Effector memory CD8-positive, alpha-beta T cell (primary cell): ENCODE measurements at regions not wholly inside any gene's neighbourhood (a gene's known extent, or its start where the extent isn't known, plus 50 kb on each side); places are given as distances from the start of the nearest gene placed in this dataset.
"Not testable (repeated sequence)": the region's sequence is repeated elsewhere in the genome, so short reads cannot be mapped to it uniquely, and the experiment has no call there.

Experiments
- ATAC-seq: fragments of 150-1000 bp; cut with Tn5 transposase; replicated peaks from 2 replicates; pipeline ENCODE4 v1.10.0; 2021; ENCODE audit warnings: mild to moderate bottlenecking, moderate library complexity
- DNase-seq, 3 experiments: peaks; one replicate each; pipeline ENCODE4 v3.0.0; 2021
- H3K27ac Mint-ChIP-seq, 2 donors: one replicate each; pipeline ENCODE4 v1.8.0; 2022; ENCODE audit warnings: mild to moderate bottlenecking in 2 of 2, mixed read lengths in 2 of 2, moderate library complexity in 2 of 2
- H3K27me3 Mint-ChIP-seq, 2 donors: one replicate each; pipeline ENCODE4 v1.8.0; 2022; ENCODE audit warnings: mixed read lengths in 2 of 2
- H3K36me3 Mint-ChIP-seq: one replicate; pipeline ENCODE4 v1.8.0; 2022; ENCODE audit warnings: mild to moderate bottlenecking, moderate library complexity, mixed read lengths; ENCODE audit not compliant: insufficient read depth
- H3K4me1 Mint-ChIP-seq, 2 donors: one replicate each; pipeline ENCODE4 v1.8.0; 2022; ENCODE audit warnings: low read depth in 2 of 2, mixed read lengths in 2 of 2
- H3K4me3 Mint-ChIP-seq, 2 donors: one replicate each; pipeline ENCODE4 v1.8.0; 2022; ENCODE audit warnings: mild to moderate bottlenecking in 2 of 2, mixed read lengths in 2 of 2, moderate library complexity in 2 of 2
- H3K9me3 Mint-ChIP-seq, 2 donors: one replicate each; pipeline ENCODE4 v1.8.0; 2022; ENCODE audit warnings: mixed read lengths in 2 of 2

DNA sequence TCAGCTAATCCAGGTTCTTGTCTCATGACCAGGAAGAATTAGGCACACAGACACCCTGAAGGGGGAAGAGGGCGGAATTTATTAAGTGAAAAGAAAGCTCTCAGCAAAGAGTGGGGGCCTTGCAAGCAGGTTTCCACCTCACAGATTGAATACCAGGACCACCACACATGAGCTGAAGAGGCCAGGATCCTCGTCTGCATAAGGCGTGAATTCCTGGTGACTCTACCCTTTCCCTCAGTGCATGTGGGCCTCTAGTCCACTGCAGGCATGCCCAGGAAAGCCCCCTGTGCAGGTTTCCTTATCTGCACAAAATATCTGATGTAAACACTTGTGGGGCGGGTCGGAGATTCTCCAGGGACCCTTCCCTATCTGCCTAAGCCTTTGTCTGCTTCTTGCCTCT, 782.1 kb upstream of the LRRN3 start:
- peaks cover 2 to 15% of the 10 kb centered on the region in 2 donors for H3K9me3 Mint-ChIP-seq
- ATAC-seq: no peak
- no peak overlapping the region for H3K4me3 Mint-ChIP-seq
- no peaks in the 10 kb centered on the region for H3K36me3 Mint-ChIP-seq
- H3K4me1 Mint-ChIP-seq: no peaks in the 10 kb centered on the region
- H3K27me3 Mint-ChIP-seq: no peaks in the 10 kb centered on the region
- no peak for DNase-seq
- no peak overlapping the region for H3K27ac Mint-ChIP-seq

DNA sequence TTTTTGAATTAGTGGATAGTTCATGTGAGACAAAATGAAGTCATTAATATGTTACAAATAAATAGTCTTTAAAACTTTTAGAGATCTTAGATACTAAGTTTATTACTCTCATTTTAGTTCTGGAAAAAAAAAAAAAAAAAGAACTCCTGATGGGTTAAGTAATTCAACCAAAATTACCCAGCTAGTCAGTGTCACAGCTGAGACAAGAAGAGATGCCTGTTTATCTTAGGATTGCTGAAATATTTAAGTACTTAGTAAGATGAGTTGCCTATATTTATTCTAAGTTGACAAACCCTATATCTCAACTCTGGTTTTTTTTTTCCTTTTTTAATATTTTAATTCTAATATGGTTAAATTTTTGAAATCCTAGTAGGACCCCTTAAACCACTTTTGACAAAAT, 781.0 kb upstream of the LRRN3 start:
- H3K27ac Mint-ChIP-seq: no peak overlapping the region
- no peaks in the 10 kb centered on the region for H3K27me3 Mint-ChIP-seq
- H3K36me3 Mint-ChIP-seq: no peaks in the 10 kb centered on the region
- no peak overlapping the region for H3K4me3 Mint-ChIP-seq
- no peak for ATAC-seq
- peaks cover 6 to 15% of the 10 kb centered on the region in 2 donors for H3K9me3 Mint-ChIP-seq
- DNase-seq: no peak
- no peaks in the 10 kb centered on the region for H3K4me1 Mint-ChIP-seq

DNA sequence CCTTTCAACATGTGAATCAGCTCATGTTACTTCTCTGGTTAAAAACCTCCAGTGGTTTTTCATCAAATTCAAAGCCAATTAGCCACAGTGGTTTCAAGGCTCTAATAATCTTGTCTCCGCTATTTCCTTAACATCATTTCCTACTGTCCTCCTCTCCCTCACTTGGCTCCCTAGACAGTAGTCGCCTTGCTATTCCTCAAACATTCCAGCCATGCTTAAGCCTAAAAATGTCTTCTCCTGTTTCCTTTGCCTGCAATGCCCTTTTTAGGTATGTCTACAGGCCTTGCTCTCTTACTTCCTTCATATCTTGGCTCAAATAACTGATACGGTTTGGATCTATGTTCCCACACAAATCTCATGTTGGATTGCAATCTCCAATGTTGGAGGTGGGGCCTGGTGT, 779.4 kb upstream of the LRRN3 start:
- no peak overlapping the region for H3K4me3 Mint-ChIP-seq
- H3K36me3 Mint-ChIP-seq: no peaks in the 10 kb centered on the region
- H3K27ac Mint-ChIP-seq: no peak overlapping the region
- ATAC-seq (no peak), DNase-seq (no peak)
- H3K9me3 Mint-ChIP-seq: peaks cover 6 to 18% of the 10 kb centered on the region in 2 donors
- no peaks in the 10 kb centered on the region for H3K4me1 Mint-ChIP-seq
- no peaks in the 10 kb centered on the region for H3K27me3 Mint-ChIP-seq

DNA sequence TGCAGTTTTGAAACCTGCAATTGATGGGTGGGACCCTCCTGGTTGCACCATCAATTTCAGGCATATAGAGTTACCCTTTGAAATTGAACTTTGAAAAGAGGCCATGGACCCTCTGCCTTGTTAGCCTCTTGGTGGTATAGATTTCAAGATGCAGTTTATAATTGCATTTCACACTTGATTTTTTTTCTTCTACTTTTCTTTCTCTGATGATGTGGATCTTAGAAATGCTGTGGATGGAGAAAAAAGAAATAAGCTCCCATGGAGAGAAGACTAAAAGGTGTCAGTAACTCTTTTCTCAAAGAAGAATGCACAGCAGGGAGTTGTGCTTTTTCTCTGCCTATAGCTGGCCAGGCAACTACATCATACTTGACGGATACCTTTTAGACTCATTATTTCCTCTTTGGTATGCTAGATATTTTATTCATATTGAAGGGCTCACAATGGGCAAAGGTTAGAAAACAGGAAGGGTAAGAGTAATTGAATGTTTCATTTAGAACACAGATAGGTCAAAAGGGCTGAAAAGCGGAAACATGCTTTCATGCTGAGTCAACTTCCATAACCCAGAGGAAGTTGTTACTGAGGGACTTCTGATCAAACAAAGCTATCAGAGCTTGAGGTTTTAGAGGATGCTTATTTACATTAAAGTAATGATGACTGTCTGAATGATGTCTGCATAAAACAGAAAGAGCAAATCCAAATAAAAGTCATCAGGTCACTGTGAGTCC, 773.2 kb upstream of the LRRN3 start:
- no peak for DNase-seq
- Mint-ChIP-seq H3K36me3 (no peaks in the 10 kb centered on the region), H3K27me3 (no peaks in the 10 kb centered on the region), H3K27ac (no peak overlapping the region), H3K4me1 (no peaks in the 10 kb centered on the region), H3K9me3 (peaks cover 11 to 16% of the 10 kb centered on the region in 2 donors), H3K4me3 (no peak overlapping the region)
- ATAC-seq: no peak

DNA sequence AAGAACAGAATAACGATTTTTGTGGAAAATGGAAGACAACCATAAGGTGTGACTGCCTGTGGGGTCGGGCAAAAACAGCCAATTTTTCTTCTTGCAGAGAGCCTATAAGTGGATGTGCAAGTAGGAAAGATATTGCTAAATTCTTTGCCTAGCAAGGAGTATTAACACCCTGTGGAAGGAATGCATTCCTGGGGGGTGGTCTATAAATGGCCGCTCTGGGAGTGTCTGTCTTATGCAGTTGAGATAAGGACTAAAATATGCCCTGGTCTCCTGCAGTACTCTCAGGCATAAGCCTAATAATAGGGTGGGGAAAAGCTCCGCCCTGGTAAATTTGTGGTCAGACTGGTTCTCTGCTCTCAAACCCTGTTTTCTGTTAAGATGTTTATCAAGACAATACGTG, 770.6 kb upstream of the LRRN3 start:
- not testable (repeated sequence) for H3K27ac Mint-ChIP-seq, ATAC-seq, DNase-seq, H3K27me3 Mint-ChIP-seq, H3K4me1 Mint-ChIP-seq, H3K4me3 Mint-ChIP-seq, H3K36me3 Mint-ChIP-seq
- peaks cover 6 to 16% of the 10 kb centered on the region in 2 donors for H3K9me3 Mint-ChIP-seq

DNA sequence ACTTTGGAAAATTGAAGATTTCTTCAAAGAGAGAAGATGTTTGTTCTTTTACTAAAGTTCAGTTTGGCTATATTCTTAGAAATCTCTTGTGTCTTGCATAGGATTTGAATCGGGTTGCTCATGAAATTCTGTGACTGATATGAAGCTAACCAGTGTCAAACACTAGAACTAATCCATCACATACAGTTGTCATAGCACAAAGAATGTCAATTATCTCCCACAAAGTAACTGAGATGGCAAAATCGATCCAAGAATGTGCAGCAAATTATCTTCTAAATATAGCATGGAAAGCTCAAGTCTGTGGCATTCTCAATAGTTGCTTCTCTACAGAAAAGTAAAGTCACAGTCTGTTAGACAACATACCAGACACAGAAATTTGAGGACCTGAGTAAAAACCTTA, 768.1 kb upstream of the LRRN3 start:
- no peaks in the 10 kb centered on the region for H3K36me3 Mint-ChIP-seq
- H3K27ac Mint-ChIP-seq: no peak overlapping the region
- no peaks in the 10 kb centered on the region for H3K4me1 Mint-ChIP-seq
- H3K9me3 Mint-ChIP-seq: peaks cover 4 to 9% of the 10 kb centered on the region in 2 donors
- no peaks in the 10 kb centered on the region for H3K27me3 Mint-ChIP-seq
- H3K4me3 Mint-ChIP-seq: no peak overlapping the region
- no peak for ATAC-seq
- DNase-seq: no peak

DNA sequence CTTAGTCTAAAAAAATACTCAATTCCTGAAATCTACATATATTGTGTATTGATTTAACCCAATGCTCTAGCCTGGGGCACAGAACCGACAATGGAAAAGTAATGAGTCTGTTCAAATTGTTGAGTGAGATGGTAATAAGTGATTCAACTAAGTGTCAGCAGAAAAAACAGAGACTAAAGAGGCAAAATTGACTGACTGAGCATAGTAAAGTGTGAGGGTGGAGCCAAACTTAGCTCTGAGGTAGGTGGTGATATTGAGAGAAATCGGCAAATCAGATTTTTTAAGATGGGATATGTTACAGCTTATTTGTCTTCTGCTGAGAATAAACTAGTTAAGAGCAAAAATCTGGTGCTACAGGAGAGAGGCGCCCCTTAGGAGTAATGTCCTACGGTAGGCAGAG, 764.0 kb upstream of the LRRN3 start:
- Mint-ChIP-seq H3K9me3 (peaks cover 5 to 7% of the 10 kb centered on the region in 2 donors), H3K36me3 (no peaks in the 10 kb centered on the region), H3K4me3 (no peak overlapping the region), H3K27me3 (no peaks in the 10 kb centered on the region), H3K27ac (no peak overlapping the region), H3K4me1 (no peaks in the 10 kb centered on the region)
- no peak for ATAC-seq
- no peak for DNase-seq

DNA sequence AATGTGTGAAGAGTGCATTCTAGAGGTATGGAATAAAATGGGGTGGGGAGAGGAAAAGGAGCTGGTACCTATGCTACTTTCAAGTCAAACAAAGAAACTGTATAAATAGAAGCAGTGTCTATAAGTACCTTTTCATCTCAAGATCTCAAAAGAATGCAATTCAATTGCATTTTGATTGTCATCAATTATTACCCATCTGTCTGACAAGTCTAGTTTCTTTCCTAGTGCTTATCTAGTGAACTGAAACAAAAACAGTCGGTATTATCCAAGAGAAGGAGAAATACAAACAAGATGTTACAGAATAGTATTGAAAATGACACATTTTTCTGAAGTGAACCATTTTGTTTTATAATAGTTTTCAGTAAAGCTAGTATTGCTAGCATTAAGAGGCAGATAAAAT, 754.5 kb upstream of the LRRN3 start:
- Mint-ChIP-seq H3K36me3 (peaks cover 2% of the 10 kb centered on the region), H3K27ac (no peak overlapping the region), H3K4me3 (no peak overlapping the region), H3K9me3 (peaks cover 14 to 21% of the 10 kb centered on the region in 2 donors), H3K27me3 (no peaks in the 10 kb centered on the region), H3K4me1 (no peaks in the 10 kb centered on the region)
- DNase-seq: no peak
- ATAC-seq: no peak

DNA sequence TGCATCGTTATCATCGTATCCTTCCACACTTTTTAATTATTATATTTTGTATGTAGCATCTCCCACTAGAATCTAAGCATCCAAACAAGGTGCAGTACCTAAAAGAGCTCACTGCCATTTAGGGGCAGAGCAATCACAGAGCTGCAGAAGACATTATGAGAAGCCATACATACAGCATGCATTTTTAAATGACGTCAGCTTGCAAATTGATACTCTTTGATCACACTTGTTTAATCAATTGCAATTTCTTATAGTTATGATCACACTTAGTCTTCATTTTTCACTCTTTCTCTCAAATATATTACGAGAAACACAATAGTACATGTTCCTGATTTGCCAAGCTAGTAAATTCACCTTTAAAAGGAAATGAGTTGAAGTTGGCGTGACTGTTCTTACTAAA, 753.3 kb upstream of the LRRN3 start:
- no peak overlapping the region for H3K27ac Mint-ChIP-seq
- H3K4me3 Mint-ChIP-seq: no peak overlapping the region
- H3K36me3 Mint-ChIP-seq: peaks cover 2% of the 10 kb centered on the region
- ATAC-seq (no peak), DNase-seq (no peak)
- H3K9me3 Mint-ChIP-seq: peaks cover 14 to 21% of the 10 kb centered on the region in 2 donors
- H3K27me3 Mint-ChIP-seq: no peaks in the 10 kb centered on the region
- H3K4me1 Mint-ChIP-seq: no peaks in the 10 kb centered on the region

DNA sequence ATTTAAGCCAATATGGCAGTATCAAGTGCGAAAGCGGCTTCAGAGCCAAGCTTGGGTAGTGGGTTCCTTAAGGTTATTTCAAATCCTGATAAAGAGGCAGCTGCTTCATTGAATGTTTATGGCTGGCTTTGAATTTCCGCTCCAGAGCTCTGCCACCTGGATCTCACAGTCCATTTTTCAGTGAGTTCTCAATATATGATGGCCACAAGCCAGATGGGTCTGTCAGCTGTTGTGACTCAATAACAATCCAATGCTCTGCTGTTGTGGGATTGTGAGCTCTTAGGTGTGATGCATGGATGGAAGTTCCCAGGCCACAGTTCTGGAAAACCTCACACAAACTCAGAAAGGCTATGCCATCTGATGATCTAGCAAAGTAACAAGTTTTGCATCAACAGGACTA, 743.8 kb upstream of the LRRN3 start:
- no peak overlapping the region for H3K27ac Mint-ChIP-seq
- ATAC-seq: no peak
- peaks cover 0 to 4% of the 10 kb centered on the region in 2 donors for H3K9me3 Mint-ChIP-seq

DNA sequence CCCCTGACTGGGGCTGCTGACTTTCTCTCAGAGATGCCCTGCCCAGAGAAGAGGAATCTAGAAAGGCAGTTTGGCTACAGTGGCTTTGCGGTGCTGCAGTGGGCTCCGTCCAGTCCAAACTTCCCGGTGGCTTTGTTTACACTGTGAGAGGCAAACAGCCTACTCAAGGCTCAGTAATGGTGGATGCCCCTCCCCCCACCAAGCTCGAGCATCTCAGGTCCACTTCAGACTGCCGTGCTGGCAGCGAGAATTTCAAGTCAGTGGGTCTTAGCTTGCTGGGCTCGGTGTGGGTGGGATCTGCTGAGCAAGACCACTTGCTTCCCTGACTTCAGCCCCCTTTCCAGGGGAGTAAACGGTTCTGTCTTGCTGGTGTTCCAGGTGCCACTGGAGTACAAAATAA, 734.5 kb upstream of the LRRN3 start:
- Mint-ChIP-seq H3K9me3 (peaks cover 0 to 8% of the 10 kb centered on the region in 2 donors), H3K36me3 (no peaks in the 10 kb centered on the region), H3K27ac (no peak overlapping the region), H3K4me3 (no peak overlapping the region), H3K4me1 (no peaks in the 10 kb centered on the region), H3K27me3 (no peaks in the 10 kb centered on the region)
- DNase-seq (no peak), ATAC-seq (no peak)

More for the DNA sequence above, 743.8 kb upstream of the LRRN3 start:
- DNase-seq: no peak
- Mint-ChIP-seq H3K27me3 (no peaks in the 10 kb centered on the region), H3K4me1 (no peaks in the 10 kb centered on the region), H3K4me3 (no peak overlapping the region), H3K36me3 (no peaks in the 10 kb centered on the region)

DNA sequence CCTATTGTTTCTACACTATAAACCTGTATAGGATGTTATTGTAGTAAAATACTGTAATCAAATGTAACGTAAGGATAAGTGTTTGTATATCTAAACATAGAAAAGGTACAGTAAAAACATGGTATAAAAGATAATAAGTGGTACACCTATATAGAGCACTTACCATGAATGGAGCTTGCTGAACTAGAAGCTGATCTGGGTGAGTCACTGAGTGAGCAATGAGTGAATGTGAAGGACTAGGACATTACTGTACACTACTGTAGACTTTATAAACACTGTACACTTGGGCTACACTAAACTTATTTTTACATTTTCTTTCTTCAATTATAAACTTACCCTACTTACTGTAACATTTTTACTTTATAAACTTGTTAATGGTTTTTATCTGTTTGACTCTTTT, 732.9 kb upstream of the LRRN3 start:
- Mint-ChIP-seq H3K9me3 (peaks cover 0 to 5% of the 10 kb centered on the region in 2 donors), H3K36me3 (no peaks in the 10 kb centered on the region), H3K27me3 (no peaks in the 10 kb centered on the region), H3K27ac (no peak overlapping the region), H3K4me1 (no peaks in the 10 kb centered on the region), H3K4me3 (no peak overlapping the region)
- no peak for ATAC-seq
- DNase-seq: no peak

DNA sequence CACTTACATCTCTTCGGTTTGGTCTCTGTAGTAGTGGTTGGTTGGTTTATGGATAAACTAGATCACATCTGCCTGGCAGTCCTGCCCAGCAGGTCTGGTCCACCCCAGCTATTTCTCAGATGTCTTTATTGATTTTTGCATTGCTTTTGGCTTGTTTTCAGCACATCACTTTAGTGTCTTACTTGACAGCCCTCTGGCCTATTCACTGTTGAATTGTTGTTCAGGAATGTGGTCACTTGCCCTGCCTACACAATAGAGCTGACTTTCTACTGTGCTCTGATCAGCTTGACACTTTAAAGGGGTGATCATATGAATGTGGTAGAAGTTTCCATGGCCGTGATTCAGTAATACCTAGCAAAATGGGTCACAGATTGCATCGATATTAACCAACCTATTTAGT, 719.2 kb upstream of the LRRN3 start:
- no peaks in the 10 kb centered on the region for H3K27me3 Mint-ChIP-seq
- H3K4me1 Mint-ChIP-seq: no peaks in the 10 kb centered on the region
- H3K27ac Mint-ChIP-seq: no peak overlapping the region
- H3K36me3 Mint-ChIP-seq: no peaks in the 10 kb centered on the region
- peaks cover 0 to 7% of the 10 kb centered on the region in 2 donors for H3K9me3 Mint-ChIP-seq
- H3K4me3 Mint-ChIP-seq: no peak overlapping the region
- DNase-seq (no peak), ATAC-seq (no peak)

DNA sequence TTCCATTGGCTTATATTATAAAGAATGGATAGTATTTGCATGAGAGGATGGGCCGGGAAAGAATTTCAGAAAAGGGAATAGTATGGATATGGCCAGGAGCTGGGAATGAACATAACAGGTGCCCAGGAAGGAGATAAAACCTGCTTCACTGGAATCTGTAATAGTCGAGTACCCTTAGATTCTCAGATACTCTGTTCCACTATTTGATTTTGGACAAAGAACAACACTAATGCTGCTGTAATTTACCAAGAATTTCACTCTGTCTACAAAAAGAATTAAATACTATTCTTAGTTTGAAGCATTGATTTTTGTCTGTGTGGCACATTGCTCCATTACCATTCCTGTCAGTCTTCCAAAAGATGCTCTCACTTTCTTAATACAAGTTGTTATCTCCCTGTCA, 718.2 kb upstream of the LRRN3 start:
- no peaks in the 10 kb centered on the region for H3K4me1 Mint-ChIP-seq
- peaks cover 0 to 8% of the 10 kb centered on the region in 2 donors for H3K9me3 Mint-ChIP-seq

More for the DNA sequence above, 718.2 kb upstream of the LRRN3 start:
- Mint-ChIP-seq H3K36me3 (no peaks in the 10 kb centered on the region), H3K4me3 (no peak overlapping the region), H3K27ac (no peak overlapping the region), H3K27me3 (no peaks in the 10 kb centered on the region)
- DNase-seq (no peak), ATAC-seq (no peak)
